GM23338 (cell line): ENCODE measurements at regions not wholly inside any gene's neighbourhood (a gene's known extent, or its start where the extent isn't known, plus 50 kb on each side); places are given as distances from the start of the nearest gene placed in this dataset.

Experiments
- ATAC-seq: fragments of 200-7000 bp; cut with Tn5 transposase; 3 replicates; pipeline ENCODE4 v1.9.1; 2020
- DNase-seq: peaks from one replicate; pipeline ENCODE4 v3.0.0-alpha.2; 2015; ENCODE audit warnings: low spot score
- H2AFZ ChIP-seq: fragments of 200-600 bp; sonication (generic); 2 replicates; pipeline ENCODE4 v1.8.0; 2016; ENCODE audit warnings: antibody characterized with exemption, mild to moderate bottlenecking, moderate library complexity
- H3F3A ChIP-seq: fragments of 200-600 bp; sonication (generic); replicated peaks from 2 replicates; pipeline ENCODE4 v1.8.0; 2017; ENCODE audit warnings: antibody characterized with exemption, mixed run types, low read depth
- H3K27ac ChIP-seq: fragments of 200-600 bp; sonication (generic); 2 replicates; pipeline ENCODE4 v1.6.1; 2016; ENCODE audit warnings: low read depth
- H3K27me3 ChIP-seq: fragments of 200-600 bp; sonication (generic); 2 replicates; pipeline ENCODE4 v1.8.0; 2016; ENCODE audit warnings: mild to moderate bottlenecking, mixed run types, moderate library complexity; ENCODE audit not compliant: insufficient read depth
- H3K36me3 ChIP-seq: fragments of 200-600 bp; sonication (generic); 2 replicates; pipeline ENCODE4 v1.8.0; 2016; ENCODE audit warnings: mild to moderate bottlenecking; ENCODE audit not compliant: insufficient read depth
- H3K4me1 ChIP-seq: fragments of 200-600 bp; sonication (generic); 2 replicates; pipeline ENCODE4 v1.8.0; 2016; ENCODE audit warnings: mild to moderate bottlenecking, moderate library complexity; ENCODE audit not compliant: insufficient read depth
- H3K4me2 ChIP-seq: fragments of 200-600 bp; sonication (generic); 2 replicates; pipeline ENCODE4 v1.7.1; 2017; ENCODE audit warnings: mixed run types
- H3K4me3 ChIP-seq: fragments of 200-600 bp; sonication (generic); 2 replicates; pipeline ENCODE4 v1.6.1; 2016; ENCODE audit warnings: mixed run types
- H3K79me2 ChIP-seq: fragments of 200-600 bp; sonication (generic); replicated peaks from 2 replicates; pipeline ENCODE4 v1.8.0; 2017; ENCODE audit warnings: mild to moderate bottlenecking; ENCODE audit not compliant: insufficient read depth
- H3K9me2 ChIP-seq: fragments of 200-600 bp; sonication (generic); 2 replicates; pipeline ENCODE4 v1.8.0; 2017; ENCODE audit not compliant: insufficient read depth
- H4K20me1 ChIP-seq: fragments of 200-600 bp; sonication (generic); replicated peaks from 2 replicates; pipeline ENCODE4 v1.8.0; 2017; ENCODE audit warnings: mild to moderate bottlenecking; ENCODE audit not compliant: insufficient read depth
- H3K27ac Mint-ChIP-seq: 2 replicates; pipeline ENCODE4 v1.8.0; 2020; ENCODE audit warnings: inconsistent platforms, mild to moderate bottlenecking, moderate library complexity, mixed read lengths
- H3K27me3 Mint-ChIP-seq: 3 replicates; pipeline ENCODE4 v1.8.0; 2022; ENCODE audit warnings: low read depth, mild to moderate bottlenecking, moderate library complexity, mixed read lengths, inconsistent platforms; ENCODE audit not compliant: insufficient read depth, poor library complexity
- H3K36me3 Mint-ChIP-seq: 3 replicates; pipeline ENCODE4 v1.8.0; 2021; ENCODE audit warnings: low read depth, mild to moderate bottlenecking, inconsistent platforms, moderate library complexity, mixed read lengths
- H3K4me1 Mint-ChIP-seq: 3 replicates; pipeline ENCODE4 v1.8.0; 2020; ENCODE audit warnings: mild to moderate bottlenecking, inconsistent platforms, mixed read lengths
- H3K4me3 Mint-ChIP-seq: 3 replicates; pipeline ENCODE4 v1.8.0; 2021; ENCODE audit warnings: moderate library complexity, mild to moderate bottlenecking, inconsistent platforms, mixed read lengths
- H3K9me3 Mint-ChIP-seq: 3 replicates; pipeline ENCODE4 v1.8.0; 2020; ENCODE audit warnings: moderate library complexity, mild to moderate bottlenecking, inconsistent platforms, mixed read lengths
- CREB1 ChIP-seq: fragments of 250-450 bp; sonication (Bioruptor Pico); IDR thresholded peaks from 2 replicates; pipeline ENCODE4 v1.5.0; 2020; ENCODE audit warnings: low read depth, mild to moderate bottlenecking, moderate library complexity
- EZH2 ChIP-seq: fragments of 200-600 bp; sonication (generic); IDR thresholded peaks from one replicate; pipeline ENCODE4 v1.8.0; 2017; ENCODE audit warnings: antibody characterized with exemption, mild to moderate bottlenecking, low read depth; ENCODE audit not compliant: unreplicated experiment
- JUNB ChIP-seq: IDR thresholded peaks from one replicate; pipeline ENCODE4 v1.6.1; 2016; ENCODE audit warnings: antibody characterized with exemption; ENCODE audit not compliant: unreplicated experiment
- NANOG ChIP-seq: IDR thresholded peaks from 2 replicates; pipeline ENCODE4 v1.6.1; 2016; ENCODE audit warnings: antibody characterized with exemption, borderline replicate concordance
- POLR2AphosphoS5 ChIP-seq: IDR thresholded peaks from 2 replicates; pipeline ENCODE4 v1.6.1; 2016; ENCODE audit warnings: antibody characterized with exemption, low read depth
- STAT1 ChIP-seq: IDR thresholded peaks from one replicate; pipeline ENCODE4 v1.6.1; 2016; ENCODE audit warnings: antibody characterized with exemption; ENCODE audit not compliant: unreplicated experiment
- ZNF114 ChIP-seq: fragments of 250-450 bp; sonication (Bioruptor Pico); IDR thresholded peaks from 2 replicates; pipeline ENCODE4 v1.5.0; 2020; ENCODE audit warnings: mild to moderate bottlenecking, moderate library complexity
- ZNF331 ChIP-seq: fragments of 250-450 bp; sonication (Bioruptor Pico); IDR thresholded peaks from 2 replicates; pipeline ENCODE4 v1.5.0; 2020; ENCODE audit warnings: low read depth, mild to moderate bottlenecking, moderate library complexity
- TF ChIP-seq, protein P1 (sequence below): IDR thresholded peaks from 2 replicates; pipeline ENCODE4 v1.6.1; 2016; ENCODE audit warnings: antibody characterized with exemption
- TF ChIP-seq, protein P2 (sequence below), 2 experiments: fragments of 200-600 bp in 1 of 2; sonication (generic) in 1 of 2; conservative IDR thresholded peaks; 2 replicates each; pipeline versions ENCODE4 v1.5.1 to v1.6.1; 2016 to 2017; ENCODE audit warnings: antibody characterized with exemption in 2 of 2, low read depth in 2 of 2, mild to moderate bottlenecking in 2 of 2, moderate library complexity in 1 of 2
- TF ChIP-seq, protein P3 (sequence below): IDR thresholded peaks from one replicate; pipeline ENCODE4 v1.6.1; 2018; ENCODE audit warnings: antibody characterized with exemption; ENCODE audit not compliant: unreplicated experiment
- TF ChIP-seq, protein P4 (sequence below): fragments of 250-450 bp; sonication (Bioruptor Pico); IDR thresholded peaks from 2 replicates; pipeline ENCODE4 v1.5.0; 2020; ENCODE audit warnings: mild to moderate bottlenecking, moderate library complexity

DNA sequence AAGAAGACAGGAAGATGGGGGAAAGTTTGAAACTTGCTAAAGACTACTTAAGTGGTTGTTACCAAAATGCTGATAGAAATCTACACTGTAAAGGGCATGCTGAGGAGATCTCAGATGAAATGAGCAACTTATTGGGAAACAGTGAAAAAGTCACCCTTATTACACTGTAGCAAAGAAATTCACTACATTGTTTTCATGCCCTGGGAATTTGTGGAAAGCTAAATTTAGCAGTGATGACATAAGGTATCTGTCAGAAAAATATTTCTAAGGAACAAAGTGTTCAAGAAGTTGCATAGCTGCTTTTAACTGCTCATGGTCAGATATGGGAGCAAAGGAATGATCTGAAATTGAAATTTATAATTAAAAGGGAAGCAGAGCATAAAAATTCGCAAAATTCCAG lies 702.4 kb upstream of the LRRC4C start (continued):
- TF ChIP-seq, protein P1, sequence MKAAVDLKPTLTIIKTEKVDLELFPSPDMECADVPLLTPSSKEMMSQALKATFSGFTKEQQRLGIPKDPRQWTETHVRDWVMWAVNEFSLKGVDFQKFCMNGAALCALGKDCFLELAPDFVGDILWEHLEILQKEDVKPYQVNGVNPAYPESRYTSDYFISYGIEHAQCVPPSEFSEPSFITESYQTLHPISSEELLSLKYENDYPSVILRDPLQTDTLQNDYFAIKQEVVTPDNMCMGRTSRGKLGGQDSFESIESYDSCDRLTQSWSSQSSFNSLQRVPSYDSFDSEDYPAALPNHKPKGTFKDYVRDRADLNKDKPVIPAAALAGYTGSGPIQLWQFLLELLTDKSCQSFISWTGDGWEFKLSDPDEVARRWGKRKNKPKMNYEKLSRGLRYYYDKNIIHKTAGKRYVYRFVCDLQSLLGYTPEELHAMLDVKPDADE: no peak
- TF ChIP-seq JUNB (no peak), CREB1 (CRISPR knock-in tag) (no peak)

DNA sequence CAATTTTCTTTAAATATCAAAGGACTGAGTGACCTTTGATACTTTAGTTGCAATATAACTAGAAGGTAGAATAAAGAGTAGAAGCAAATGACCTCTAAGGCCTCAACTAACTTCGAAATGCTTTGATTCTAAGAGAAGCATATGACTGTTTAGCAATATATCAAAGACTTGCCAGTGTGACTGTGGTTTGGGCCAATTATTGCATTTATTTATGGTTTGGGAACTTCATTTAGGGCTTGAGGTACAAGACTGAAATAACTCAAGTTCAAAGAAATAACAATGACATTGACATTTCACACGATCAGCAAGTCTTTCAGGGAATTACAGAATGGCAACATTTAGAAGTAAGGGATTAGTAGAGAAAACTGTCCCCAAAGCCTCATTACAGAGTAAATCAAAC lies 709.7 kb upstream of the LRRC4C start:
- Histone ChIP-seq H2AFZ (no peak overlapping the region), H3K4me1 (no peaks in the 10 kb centered on the region), H3K27me3 (no peaks in the 10 kb centered on the region), H3K27ac (no peak overlapping the region), H3F3A (no peaks in the 10 kb centered on the region), H3K79me2 (no peaks in the 10 kb centered on the region), H3K4me2 (no peak overlapping the region), H3K9me2 (no peaks in the 10 kb centered on the region), H3K36me3 (no peaks in the 10 kb centered on the region), H4K20me1 (no peaks in the 10 kb centered on the region), H3K4me3 (no peak overlapping the region)
- H3K27me3 Mint-ChIP-seq: no peaks in the 10 kb centered on the region
- H3K9me3 Mint-ChIP-seq: peaks cover 58% of the 10 kb centered on the region
- peaks cover 4% of the 10 kb centered on the region for H3K36me3 Mint-ChIP-seq
- H3K4me1 Mint-ChIP-seq: no peaks in the 10 kb centered on the region
- DNase-seq (no peak), ATAC-seq (no peak)
- H3K4me3 Mint-ChIP-seq: no peak overlapping the region
- no peak overlapping the region for H3K27ac Mint-ChIP-seq
- TF ChIP-seq, protein P2, sequence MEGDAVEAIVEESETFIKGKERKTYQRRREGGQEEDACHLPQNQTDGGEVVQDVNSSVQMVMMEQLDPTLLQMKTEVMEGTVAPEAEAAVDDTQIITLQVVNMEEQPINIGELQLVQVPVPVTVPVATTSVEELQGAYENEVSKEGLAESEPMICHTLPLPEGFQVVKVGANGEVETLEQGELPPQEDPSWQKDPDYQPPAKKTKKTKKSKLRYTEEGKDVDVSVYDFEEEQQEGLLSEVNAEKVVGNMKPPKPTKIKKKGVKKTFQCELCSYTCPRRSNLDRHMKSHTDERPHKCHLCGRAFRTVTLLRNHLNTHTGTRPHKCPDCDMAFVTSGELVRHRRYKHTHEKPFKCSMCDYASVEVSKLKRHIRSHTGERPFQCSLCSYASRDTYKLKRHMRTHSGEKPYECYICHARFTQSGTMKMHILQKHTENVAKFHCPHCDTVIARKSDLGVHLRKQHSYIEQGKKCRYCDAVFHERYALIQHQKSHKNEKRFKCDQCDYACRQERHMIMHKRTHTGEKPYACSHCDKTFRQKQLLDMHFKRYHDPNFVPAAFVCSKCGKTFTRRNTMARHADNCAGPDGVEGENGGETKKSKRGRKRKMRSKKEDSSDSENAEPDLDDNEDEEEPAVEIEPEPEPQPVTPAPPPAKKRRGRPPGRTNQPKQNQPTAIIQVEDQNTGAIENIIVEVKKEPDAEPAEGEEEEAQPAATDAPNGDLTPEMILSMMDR (conservative IDR thresholded peaks at IDR 0.05; ENCODE audit: low read depth in 2 of 2): no peak
- TF ChIP-seq, protein P3, sequence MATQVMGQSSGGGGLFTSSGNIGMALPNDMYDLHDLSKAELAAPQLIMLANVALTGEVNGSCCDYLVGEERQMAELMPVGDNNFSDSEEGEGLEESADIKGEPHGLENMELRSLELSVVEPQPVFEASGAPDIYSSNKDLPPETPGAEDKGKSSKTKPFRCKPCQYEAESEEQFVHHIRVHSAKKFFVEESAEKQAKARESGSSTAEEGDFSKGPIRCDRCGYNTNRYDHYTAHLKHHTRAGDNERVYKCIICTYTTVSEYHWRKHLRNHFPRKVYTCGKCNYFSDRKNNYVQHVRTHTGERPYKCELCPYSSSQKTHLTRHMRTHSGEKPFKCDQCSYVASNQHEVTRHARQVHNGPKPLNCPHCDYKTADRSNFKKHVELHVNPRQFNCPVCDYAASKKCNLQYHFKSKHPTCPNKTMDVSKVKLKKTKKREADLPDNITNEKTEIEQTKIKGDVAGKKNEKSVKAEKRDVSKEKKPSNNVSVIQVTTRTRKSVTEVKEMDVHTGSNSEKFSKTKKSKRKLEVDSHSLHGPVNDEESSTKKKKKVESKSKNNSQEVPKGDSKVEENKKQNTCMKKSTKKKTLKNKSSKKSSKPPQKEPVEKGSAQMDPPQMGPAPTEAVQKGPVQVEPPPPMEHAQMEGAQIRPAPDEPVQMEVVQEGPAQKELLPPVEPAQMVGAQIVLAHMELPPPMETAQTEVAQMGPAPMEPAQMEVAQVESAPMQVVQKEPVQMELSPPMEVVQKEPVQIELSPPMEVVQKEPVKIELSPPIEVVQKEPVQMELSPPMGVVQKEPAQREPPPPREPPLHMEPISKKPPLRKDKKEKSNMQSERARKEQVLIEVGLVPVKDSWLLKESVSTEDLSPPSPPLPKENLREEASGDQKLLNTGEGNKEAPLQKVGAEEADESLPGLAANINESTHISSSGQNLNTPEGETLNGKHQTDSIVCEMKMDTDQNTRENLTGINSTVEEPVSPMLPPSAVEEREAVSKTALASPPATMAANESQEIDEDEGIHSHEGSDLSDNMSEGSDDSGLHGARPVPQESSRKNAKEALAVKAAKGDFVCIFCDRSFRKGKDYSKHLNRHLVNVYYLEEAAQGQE: no peak
- TF ChIP-seq, protein P1: no peak
- TF ChIP-seq EZH2: no peak
- TF ChIP-seq STAT1: no peak
- no peak for TF ChIP-seq JUNB
- no peak for TF ChIP-seq POLR2AphosphoS5
- TF ChIP-seq NANOG: no peak
- TF ChIP-seq ZNF331 (CRISPR knock-in tag): no peak
- TF ChIP-seq, protein P4, sequence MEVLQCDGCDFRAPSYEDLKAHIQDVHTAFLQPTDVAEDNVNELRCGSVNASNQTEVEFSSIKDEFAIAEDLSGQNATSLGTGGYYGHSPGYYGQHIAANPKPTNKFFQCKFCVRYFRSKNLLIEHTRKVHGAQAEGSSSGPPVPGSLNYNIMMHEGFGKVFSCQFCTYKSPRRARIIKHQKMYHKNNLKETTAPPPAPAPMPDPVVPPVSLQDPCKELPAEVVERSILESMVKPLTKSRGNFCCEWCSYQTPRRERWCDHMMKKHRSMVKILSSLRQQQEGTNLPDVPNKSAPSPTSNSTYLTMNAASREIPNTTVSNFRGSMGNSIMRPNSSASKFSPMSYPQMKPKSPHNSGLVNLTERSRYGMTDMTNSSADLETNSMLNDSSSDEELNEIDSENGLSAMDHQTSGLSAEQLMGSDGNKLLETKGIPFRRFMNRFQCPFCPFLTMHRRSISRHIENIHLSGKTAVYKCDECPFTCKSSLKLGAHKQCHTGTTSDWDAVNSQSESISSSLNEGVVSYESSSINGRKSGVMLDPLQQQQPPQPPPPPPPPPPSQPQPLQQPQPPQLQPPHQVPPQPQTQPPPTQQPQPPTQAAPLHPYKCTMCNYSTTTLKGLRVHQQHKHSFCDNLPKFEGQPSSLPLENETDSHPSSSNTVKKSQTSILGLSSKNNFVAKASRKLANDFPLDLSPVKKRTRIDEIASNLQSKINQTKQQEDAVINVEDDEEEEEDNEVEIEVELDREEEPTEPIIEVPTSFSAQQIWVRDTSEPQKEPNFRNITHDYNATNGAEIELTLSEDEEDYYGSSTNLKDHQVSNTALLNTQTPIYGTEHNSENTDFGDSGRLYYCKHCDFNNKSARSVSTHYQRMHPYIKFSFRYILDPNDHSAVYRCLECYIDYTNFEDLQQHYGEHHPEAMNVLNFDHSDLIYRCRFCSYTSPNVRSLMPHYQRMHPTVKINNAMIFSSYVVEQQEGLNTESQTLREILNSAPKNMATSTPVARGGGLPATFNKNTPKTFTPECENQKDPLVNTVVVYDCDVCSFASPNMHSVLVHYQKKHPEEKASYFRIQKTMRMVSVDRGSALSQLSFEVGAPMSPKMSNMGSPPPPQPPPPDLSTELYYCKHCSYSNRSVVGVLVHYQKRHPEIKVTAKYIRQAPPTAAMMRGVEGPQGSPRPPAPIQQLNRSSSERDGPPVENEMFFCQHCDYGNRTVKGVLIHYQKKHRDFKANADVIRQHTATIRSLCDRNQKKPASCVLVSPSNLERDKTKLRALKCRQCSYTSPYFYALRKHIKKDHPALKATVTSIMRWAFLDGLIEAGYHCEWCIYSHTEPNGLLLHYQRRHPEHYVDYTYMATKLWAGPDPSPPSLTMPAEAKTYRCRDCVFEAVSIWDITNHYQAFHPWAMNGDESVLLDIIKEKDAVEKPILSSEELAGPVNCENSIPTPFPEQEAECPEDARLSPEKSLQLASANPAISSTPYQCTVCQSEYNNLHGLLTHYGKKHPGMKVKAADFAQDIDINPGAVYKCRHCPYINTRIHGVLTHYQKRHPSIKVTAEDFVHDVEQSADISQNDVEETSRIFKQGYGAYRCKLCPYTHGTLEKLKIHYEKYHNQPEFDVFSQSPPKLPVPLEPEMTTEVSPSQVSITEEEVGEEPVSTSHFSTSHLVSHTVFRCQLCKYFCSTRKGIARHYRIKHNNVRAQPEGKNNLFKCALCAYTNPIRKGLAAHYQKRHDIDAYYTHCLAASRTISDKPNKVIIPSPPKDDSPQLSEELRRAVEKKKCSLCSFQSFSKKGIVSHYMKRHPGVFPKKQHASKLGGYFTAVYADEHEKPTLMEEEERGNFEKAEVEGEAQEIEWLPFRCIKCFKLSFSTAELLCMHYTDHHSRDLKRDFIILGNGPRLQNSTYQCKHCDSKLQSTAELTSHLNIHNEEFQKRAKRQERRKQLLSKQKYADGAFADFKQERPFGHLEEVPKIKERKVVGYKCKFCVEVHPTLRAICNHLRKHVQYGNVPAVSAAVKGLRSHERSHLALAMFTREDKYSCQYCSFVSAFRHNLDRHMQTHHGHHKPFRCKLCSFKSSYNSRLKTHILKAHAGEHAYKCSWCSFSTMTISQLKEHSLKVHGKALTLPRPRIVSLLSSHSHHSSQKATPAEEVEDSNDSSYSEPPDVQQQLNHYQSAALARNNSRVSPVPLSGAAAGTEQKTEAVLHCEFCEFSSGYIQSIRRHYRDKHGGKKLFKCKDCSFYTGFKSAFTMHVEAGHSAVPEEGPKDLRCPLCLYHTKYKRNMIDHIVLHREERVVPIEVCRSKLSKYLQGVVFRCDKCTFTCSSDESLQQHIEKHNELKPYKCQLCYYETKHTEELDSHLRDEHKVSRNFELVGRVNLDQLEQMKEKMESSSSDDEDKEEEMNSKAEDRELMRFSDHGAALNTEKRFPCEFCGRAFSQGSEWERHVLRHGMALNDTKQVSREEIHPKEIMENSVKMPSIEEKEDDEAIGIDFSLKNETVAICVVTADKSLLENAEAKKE (CRISPR knock-in tag): no peak
- no peak for TF ChIP-seq ZNF114 (CRISPR knock-in tag)
